Fibroblast of lung (primary cell): ENCODE measurements at regions not wholly inside any gene's neighbourhood (a gene's known extent, or its start where the extent isn't known, plus 50 kb on each side); places are given as distances from the start of the nearest gene placed in this dataset.

Source experiments
- DNase-seq, 2 donors: peaks; one replicate each; pipeline versions ENCODE4 v3.0.0 to v3.0.0-alpha.2; 2010; ENCODE audit warnings: low read depth in 2 of 2
- H2AFZ ChIP-seq: 2 replicates; pipeline ENCODE4 v1.5.1; 2012; ENCODE audit warnings: low read length, control low read depth, inconsistent platforms
- H3K27ac ChIP-seq: 2 replicates; pipeline ENCODE4 v1.5.1; 2011; ENCODE audit warnings: low read length, control low read depth; ENCODE audit not compliant: insufficient read depth
- H3K27me3 ChIP-seq: 2 replicates; pipeline ENCODE4 v1.5.1; 2011; ENCODE audit warnings: mild to moderate bottlenecking, low read length; ENCODE audit not compliant: control insufficient read depth, insufficient read depth
- H3K36me3 ChIP-seq: 2 replicates; pipeline ENCODE4 v1.5.1; 2011; ENCODE audit warnings: low read length; ENCODE audit not compliant: control insufficient read depth, insufficient read depth
- H3K4me1 ChIP-seq: 2 replicates; pipeline ENCODE4 v1.5.1; 2011; ENCODE audit warnings: low read length; ENCODE audit not compliant: control insufficient read depth, insufficient read depth; ENCODE audit errors: extremely low read depth
- H3K4me2 ChIP-seq: 2 replicates; pipeline ENCODE4 v1.5.1; 2011; ENCODE audit warnings: low read length, control low read depth; ENCODE audit not compliant: insufficient read depth; ENCODE audit errors: extremely low read depth
- H3K4me3 ChIP-seq, 4 experiments: fragments of 200-600 bp in 1 of 4; sonication (generic) in 1 of 4; replicated peaks in 1 of 4; 2 replicates each; pipeline ENCODE4 v1.5.1; 2011 to 2016; ENCODE audit warnings: low read length in 4 of 4, low read depth in 3 of 4, mild to moderate bottlenecking in 3 of 4, control low read depth in 2 of 4, inconsistent platforms in 1 of 4, mixed read lengths in 1 of 4; ENCODE audit not compliant: insufficient read depth in 1 of 4; ENCODE audit errors: control extremely low read depth in 1 of 4
- H3K79me2 ChIP-seq: 2 replicates; pipeline ENCODE4 v1.5.1; 2012; ENCODE audit warnings: mild to moderate bottlenecking, low read length, inconsistent platforms; ENCODE audit not compliant: control insufficient read depth, insufficient read depth
- H3K9ac ChIP-seq: 2 replicates; pipeline ENCODE4 v1.5.1; 2011; ENCODE audit warnings: mild to moderate bottlenecking, low read length, control low read depth; ENCODE audit not compliant: insufficient read depth
- H3K9me3 ChIP-seq: 2 replicates; pipeline ENCODE4 v1.5.1; 2012; ENCODE audit warnings: low read depth, low read length; ENCODE audit not compliant: control insufficient read depth, insufficient read depth
- H4K20me1 ChIP-seq: 2 replicates; pipeline ENCODE4 v1.5.1; 2011; ENCODE audit warnings: low read length; ENCODE audit not compliant: control insufficient read depth, insufficient read depth; ENCODE audit errors: extremely low read depth
- EZH2 ChIP-seq: IDR thresholded peaks from 2 replicates; pipeline ENCODE4 v1.5.1; 2012; ENCODE audit warnings: low read length, control low read depth, mild to moderate bottlenecking; ENCODE audit errors: missing control alignments
- TF ChIP-seq, protein P1 (sequence below), 2 donors: IDR thresholded peaks in 1 of 2; conservative IDR thresholded peaks in 1 of 2; 1 replicate in 1 of 2; 2 replicates in 1 of 2; pipeline ENCODE4 v1.5.1; 2011 to 2012; ENCODE audit warnings: low read length in 2 of 2, control low read depth in 1 of 2, inconsistent platforms in 1 of 2, low read depth in 1 of 2, mild to moderate bottlenecking in 1 of 2

DNA sequence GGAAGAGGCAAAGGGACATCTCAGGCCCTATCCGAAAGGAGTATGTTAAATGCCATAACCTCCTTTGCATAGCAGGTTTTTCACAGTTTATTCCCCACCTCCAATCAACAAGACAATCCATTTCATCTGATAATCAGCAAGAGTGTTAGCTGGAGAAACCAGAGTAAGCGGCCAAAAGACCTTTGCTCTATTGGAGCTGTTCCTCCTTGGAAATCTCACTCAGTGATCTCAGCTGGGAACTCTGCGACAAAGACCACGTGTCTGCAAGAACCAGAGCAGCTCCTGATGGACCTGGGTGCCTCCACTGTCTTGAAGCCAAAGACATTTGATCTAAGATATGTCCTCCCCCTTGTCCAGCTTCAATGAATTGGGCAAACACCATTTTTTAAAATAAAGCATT lies 241.0 kb downstream of the SEC61B start:
- TF ChIP-seq, protein P1, sequence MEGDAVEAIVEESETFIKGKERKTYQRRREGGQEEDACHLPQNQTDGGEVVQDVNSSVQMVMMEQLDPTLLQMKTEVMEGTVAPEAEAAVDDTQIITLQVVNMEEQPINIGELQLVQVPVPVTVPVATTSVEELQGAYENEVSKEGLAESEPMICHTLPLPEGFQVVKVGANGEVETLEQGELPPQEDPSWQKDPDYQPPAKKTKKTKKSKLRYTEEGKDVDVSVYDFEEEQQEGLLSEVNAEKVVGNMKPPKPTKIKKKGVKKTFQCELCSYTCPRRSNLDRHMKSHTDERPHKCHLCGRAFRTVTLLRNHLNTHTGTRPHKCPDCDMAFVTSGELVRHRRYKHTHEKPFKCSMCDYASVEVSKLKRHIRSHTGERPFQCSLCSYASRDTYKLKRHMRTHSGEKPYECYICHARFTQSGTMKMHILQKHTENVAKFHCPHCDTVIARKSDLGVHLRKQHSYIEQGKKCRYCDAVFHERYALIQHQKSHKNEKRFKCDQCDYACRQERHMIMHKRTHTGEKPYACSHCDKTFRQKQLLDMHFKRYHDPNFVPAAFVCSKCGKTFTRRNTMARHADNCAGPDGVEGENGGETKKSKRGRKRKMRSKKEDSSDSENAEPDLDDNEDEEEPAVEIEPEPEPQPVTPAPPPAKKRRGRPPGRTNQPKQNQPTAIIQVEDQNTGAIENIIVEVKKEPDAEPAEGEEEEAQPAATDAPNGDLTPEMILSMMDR (conservative IDR thresholded peaks at IDR 0.05 in 1 of 2, IDR thresholded peaks at IDR 0.05 in 1 of 2; ENCODE audit: low read depth in 1 of 2, low read length in 2 of 2), result no peak
- no peak for TF ChIP-seq EZH2
- H3K79me2 ChIP-seq, result no peaks in the 10 kb centered on the region

DNA sequence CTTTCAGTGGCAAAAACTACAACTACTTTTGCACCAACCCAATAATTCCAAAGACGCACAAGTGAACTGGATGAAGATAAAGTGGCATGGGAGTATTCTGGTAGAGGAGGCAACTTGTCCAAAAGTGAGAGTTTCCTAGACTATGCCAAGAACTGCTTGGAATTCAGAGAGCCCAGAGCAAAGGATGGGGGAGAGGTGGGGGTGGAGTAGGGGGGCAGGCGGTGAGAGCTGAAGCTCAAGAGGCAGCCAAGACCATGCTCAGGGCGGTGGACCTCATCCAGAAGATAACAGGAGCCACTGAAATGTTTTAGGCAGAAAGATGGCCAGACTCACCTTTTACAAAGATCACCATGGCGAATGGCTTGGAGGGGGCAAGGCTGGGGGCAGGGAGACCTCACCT lies 242.5 kb downstream of the SEC61B start:
- no peaks in the 10 kb centered on the region for H3K27me3 ChIP-seq
- H3K9ac ChIP-seq, result no peak overlapping the region
- no peak overlapping the region for H2AFZ ChIP-seq
- H3K9me3 ChIP-seq, result no peaks in the 10 kb centered on the region
- H3K79me2 ChIP-seq, result no peaks in the 10 kb centered on the region
- TF ChIP-seq, protein P1 (conservative IDR thresholded peaks at IDR 0.05 in 1 of 2, IDR thresholded peaks at IDR 0.05 in 1 of 2; ENCODE audit: low read depth in 1 of 2, low read length in 2 of 2), result no peak
- no peak for TF ChIP-seq EZH2
- no peak overlapping the region for H3K4me2 ChIP-seq
- H3K4me1 ChIP-seq, result peaks cover 2% of the 10 kb centered on the region
- H3K27ac ChIP-seq, result no peak overlapping the region
- no peak overlapping the region for H3K4me3 ChIP-seq
- DNase-seq, result no peak
- H4K20me1 ChIP-seq, result no peaks in the 10 kb centered on the region
- no peaks in the 10 kb centered on the region for H3K36me3 ChIP-seq

More for the DNA sequence above, 241.0 kb downstream of the SEC61B start:
- Histone ChIP-seq H3K27me3 (no peaks in the 10 kb centered on the region), H3K4me2 (no peak overlapping the region), H3K27ac (no peak overlapping the region), H3K9ac (no peak overlapping the region), H3K9me3 (no peaks in the 10 kb centered on the region), H2AFZ (no peak overlapping the region), H4K20me1 (no peaks in the 10 kb centered on the region), H3K36me3 (no peaks in the 10 kb centered on the region), H3K4me3 (no peak overlapping the region), H3K4me1 (peaks cover 2% of the 10 kb centered on the region)
- DNase-seq, result no peak

DNA sequence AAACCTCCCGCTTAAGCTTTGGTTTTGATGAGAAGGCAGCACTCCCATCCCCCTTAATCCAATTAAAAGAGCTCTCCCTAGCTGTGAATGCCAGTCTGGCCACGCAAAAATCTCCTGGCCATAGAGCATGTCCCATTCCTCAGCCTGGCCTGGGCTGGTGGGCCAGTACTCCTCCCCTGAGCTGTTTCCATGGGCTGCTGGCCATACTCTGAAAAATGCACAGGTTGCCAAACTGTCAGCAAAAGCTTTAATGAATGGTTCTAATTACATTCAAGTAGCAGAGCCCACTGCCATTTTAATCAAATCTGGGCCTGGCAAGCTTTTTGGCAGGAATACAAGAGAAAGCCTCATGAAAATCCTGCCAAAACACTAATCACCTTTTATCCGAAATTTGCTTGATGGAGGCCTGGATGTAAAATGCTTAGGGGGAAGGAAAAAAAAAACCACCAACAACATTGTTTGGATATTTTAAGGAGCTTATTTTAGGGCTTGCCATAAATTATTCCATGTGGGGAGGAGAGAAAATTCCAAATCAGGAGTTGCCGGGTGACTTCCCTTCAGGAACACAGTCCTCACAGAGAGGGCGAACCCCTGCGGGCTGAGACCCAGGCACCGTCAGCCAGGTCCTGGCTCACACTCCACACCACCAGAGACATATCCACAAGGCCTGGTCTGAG lies 243.3 kb downstream of the SEC61B start:
- H3K9ac ChIP-seq, result no peak overlapping the region
- H2AFZ ChIP-seq, result no peak overlapping the region
- no peaks in the 10 kb centered on the region for H3K9me3 ChIP-seq
- TF ChIP-seq, protein P1 (conservative IDR thresholded peaks at IDR 0.05 in 1 of 2, IDR thresholded peaks at IDR 0.05 in 1 of 2; ENCODE audit: low read depth in 1 of 2, low read length in 2 of 2), result no peak
- TF ChIP-seq EZH2, result no peak
- H3K27me3 ChIP-seq, result no peaks in the 10 kb centered on the region
- DNase-seq, result peak in 1 of 2 donors; percentile 74
- H3K4me2 ChIP-seq, result no peak overlapping the region
- no peaks in the 10 kb centered on the region for H4K20me1 ChIP-seq
- H3K4me1 ChIP-seq, result peaks cover 2% of the 10 kb centered on the region
- no peaks in the 10 kb centered on the region for H3K79me2 ChIP-seq
- H3K27ac ChIP-seq, result no peak overlapping the region
- H3K4me3 ChIP-seq, result no peak overlapping the region
- H3K36me3 ChIP-seq, result no peaks in the 10 kb centered on the region
